Astrocyte of the cerebellum (primary cell): ENCODE measurements at regions not wholly inside any gene's neighbourhood (a gene's known extent, or its start where the extent isn't known, plus 50 kb on each side); places are given as distances from the start of the nearest gene placed in this dataset.

Source experiments
- DNase-seq: peaks from one replicate; pipeline ENCODE4 v3.0.0-alpha.2; 2011; ENCODE audit warnings: low read depth
- H3K4me3 ChIP-seq: 2 replicates; pipeline ENCODE4 v1.5.1; 2011; ENCODE audit warnings: mild to moderate bottlenecking, low read depth, low read length, moderate library complexity
- in situ Hi-C: cut with HindIII; loops from 2 replicates; pipeline ENCODE4 v1.10.0; 2017; ENCODE audit warnings: low sequenced_read_pairs
- TF ChIP-seq, protein P1 (sequence below): IDR thresholded peaks from 2 replicates; pipeline ENCODE4 v1.5.1; 2012; ENCODE audit warnings: low read length, low read depth, moderate library complexity, mild to moderate bottlenecking; ENCODE audit errors: missing control alignments

DNA sequence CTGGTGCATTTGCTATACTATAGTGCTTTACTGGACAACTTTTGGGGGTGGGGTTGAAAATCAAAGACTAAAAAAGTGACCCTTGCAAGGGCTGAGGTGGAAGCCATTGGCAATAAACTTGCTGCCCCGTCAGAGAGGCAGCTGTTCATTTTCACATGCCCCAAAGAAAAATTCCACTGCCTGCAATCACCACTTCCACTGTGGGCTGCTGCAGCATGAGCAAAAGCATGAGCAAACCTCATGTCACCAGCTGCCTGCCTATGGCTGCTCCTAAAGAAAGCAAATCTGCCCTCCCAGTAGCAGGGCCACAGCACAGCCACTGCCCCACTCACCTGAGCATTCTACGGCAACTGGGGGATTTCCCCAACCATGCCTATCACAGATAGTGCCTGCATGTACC, 290.0 kb downstream of the PAX1 start:
- no peak for DNase-seq
- H3K4me3 ChIP-seq: no peak overlapping the region
- TF ChIP-seq, protein P1, sequence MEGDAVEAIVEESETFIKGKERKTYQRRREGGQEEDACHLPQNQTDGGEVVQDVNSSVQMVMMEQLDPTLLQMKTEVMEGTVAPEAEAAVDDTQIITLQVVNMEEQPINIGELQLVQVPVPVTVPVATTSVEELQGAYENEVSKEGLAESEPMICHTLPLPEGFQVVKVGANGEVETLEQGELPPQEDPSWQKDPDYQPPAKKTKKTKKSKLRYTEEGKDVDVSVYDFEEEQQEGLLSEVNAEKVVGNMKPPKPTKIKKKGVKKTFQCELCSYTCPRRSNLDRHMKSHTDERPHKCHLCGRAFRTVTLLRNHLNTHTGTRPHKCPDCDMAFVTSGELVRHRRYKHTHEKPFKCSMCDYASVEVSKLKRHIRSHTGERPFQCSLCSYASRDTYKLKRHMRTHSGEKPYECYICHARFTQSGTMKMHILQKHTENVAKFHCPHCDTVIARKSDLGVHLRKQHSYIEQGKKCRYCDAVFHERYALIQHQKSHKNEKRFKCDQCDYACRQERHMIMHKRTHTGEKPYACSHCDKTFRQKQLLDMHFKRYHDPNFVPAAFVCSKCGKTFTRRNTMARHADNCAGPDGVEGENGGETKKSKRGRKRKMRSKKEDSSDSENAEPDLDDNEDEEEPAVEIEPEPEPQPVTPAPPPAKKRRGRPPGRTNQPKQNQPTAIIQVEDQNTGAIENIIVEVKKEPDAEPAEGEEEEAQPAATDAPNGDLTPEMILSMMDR: no peak
- in situ Hi-C loops: no loop called here

DNA sequence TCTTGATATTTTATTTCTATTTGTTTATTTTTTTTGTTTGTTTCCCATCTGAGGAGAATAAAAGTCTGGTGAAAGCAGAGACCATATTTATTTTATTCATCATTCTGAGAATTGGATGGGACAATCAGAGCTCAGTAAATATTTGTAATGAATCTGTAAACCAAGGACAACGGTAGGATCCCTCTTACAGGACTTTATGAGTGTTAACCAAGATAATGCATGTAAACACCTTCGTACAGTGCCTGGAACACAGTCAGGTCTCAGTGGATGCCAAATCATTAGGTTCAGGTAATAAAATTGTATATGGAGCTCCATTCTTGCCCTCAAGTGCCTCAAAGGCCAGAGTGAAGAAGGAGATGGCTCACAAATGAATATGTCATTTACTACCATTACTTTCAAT, 288.7 kb downstream of the PAX1 start:
- in situ Hi-C loops: no loop called here
- TF ChIP-seq, protein P1: no peak
- H3K4me3 ChIP-seq: no peak overlapping the region
- DNase-seq: no peak

GRCh38 chr20:21982559-21982958, 277.1 kb downstream of the PAX1 start:
- H3K4me3 ChIP-seq: no peak overlapping the region
- DNase-seq: no peak
- in situ Hi-C loops: no loop called here
- TF ChIP-seq, protein P1: no peak

GRCh38 chr20:21981597-21982344, 276.3 kb downstream of the PAX1 start:
- TF ChIP-seq, protein P1: no peak
- no peak overlapping the region for H3K4me3 ChIP-seq
- no peak for DNase-seq
- in situ Hi-C loops: no loop called here

DNA sequence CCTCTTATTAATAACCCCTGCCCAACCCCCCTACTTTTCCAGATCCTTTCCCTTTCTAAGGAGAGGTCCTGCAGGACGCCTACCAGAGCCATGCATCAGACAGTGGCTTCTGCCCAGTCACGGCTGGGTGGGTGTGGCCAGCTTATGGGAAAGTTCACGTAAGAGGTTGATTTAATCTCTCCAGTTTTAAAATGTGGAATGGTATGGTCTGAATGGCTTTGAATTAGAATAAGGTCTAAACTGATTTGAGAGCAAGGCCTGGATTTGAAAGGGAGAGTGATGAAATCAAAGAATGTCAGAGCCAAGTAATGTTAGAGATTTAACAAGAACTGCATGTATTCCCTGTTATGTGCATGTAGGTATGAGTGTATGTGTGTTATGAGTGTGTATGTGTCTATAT, 275.7 kb downstream of the PAX1 start:
- in situ Hi-C loops: no loop called here
- TF ChIP-seq, protein P1: no peak
- H3K4me3 ChIP-seq: no peak overlapping the region
- DNase-seq: no peak

DNA sequence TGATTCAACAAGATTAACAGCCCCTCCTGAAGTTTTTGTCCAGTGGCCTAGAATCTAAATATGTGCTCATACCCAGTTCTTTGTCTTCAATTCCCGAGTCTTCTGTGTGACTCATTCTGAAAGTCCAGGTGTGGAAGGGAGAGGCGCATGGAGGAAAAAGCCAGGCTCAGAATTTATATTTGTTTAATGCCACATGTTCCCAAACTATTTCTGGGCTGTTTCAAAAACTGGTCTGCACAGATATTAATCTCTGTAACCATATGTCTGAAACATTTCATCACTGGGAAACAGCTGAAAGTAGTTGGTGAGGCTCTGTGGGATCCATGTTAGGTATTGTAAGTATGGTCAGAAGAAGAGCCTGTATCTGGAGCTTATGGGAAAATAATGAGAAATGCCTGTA, 266.0 kb downstream of the PAX1 start:
- DNase-seq: no peak
- TF ChIP-seq, protein P1: no peak
- in situ Hi-C loops: no loop called here
- no peak overlapping the region for H3K4me3 ChIP-seq
